H9 (cell line): ENCODE measurements at regions not wholly inside any gene's neighbourhood (a gene's known extent, or its start where the extent isn't known, plus 50 kb on each side); places are given as distances from the start of the nearest gene placed in this dataset.

Experiments
- DNase-seq: peaks from one replicate; pipeline ENCODE4 v3.0.0-alpha.2; 2017
- H2AFZ ChIP-seq: one replicate; pipeline ENCODE4 v1.6.1; 2013; ENCODE audit warnings: mild to moderate bottlenecking, low read length, control low read depth, moderate library complexity
- H2AK5ac ChIP-seq: 2 replicates; pipeline ENCODE4 v1.6.1; 2013; ENCODE audit warnings: low read length, control low read depth, mixed read lengths; ENCODE audit not compliant: insufficient read length
- H2BK120ac ChIP-seq: one replicate; pipeline ENCODE4 v1.6.1; 2013; ENCODE audit warnings: low read depth, mild to moderate bottlenecking, low read length, control low read depth, inconsistent platforms; ENCODE audit not compliant: poor library complexity, severe bottlenecking
- H2BK12ac ChIP-seq: 2 replicates; pipeline ENCODE4 v1.6.1; 2013; ENCODE audit warnings: low read length, control low read depth, mixed read lengths, low read depth; ENCODE audit not compliant: insufficient read length
- H2BK15ac ChIP-seq: 2 replicates; pipeline ENCODE4 v1.6.1; 2013; ENCODE audit warnings: low read depth, low read length, control low read depth
- H2BK20ac ChIP-seq: one replicate; pipeline ENCODE4 v1.6.1; 2013; ENCODE audit warnings: low read depth, mild to moderate bottlenecking, low read length, control low read depth, inconsistent platforms; ENCODE audit not compliant: poor library complexity, severe bottlenecking
- H2BK5ac ChIP-seq: 2 replicates; pipeline ENCODE4 v1.6.1; 2013; ENCODE audit warnings: low read length, control low read depth, mixed read lengths; ENCODE audit not compliant: insufficient read length
- H3K14ac ChIP-seq: 2 replicates; pipeline ENCODE4 v1.6.1; 2013; ENCODE audit warnings: low read length, control low read depth; ENCODE audit not compliant: insufficient read depth
- H3K18ac ChIP-seq: 2 replicates; pipeline ENCODE4 v1.6.1; 2013; ENCODE audit warnings: low read depth, mild to moderate bottlenecking, mixed read lengths, low read length, control low read depth; ENCODE audit not compliant: insufficient read length
- H3K23ac ChIP-seq: 2 replicates; pipeline ENCODE4 v1.6.1; 2013; ENCODE audit warnings: low read length, control low read depth, mixed read lengths, low read depth; ENCODE audit not compliant: insufficient read length
- H3K23me2 ChIP-seq: 2 replicates; pipeline ENCODE4 v1.6.1; 2013; ENCODE audit warnings: low read depth, mild to moderate bottlenecking, mixed read lengths, low read length, control low read depth; ENCODE audit not compliant: insufficient read length, poor library complexity, severe bottlenecking
- H3K27ac ChIP-seq: 2 replicates; pipeline ENCODE4 v1.5.1; 2013; ENCODE audit warnings: low read length, control low read depth, mixed read lengths, low read depth; ENCODE audit not compliant: insufficient read length
- H3K27me3 ChIP-seq: 2 replicates; pipeline ENCODE4 v1.6.1; 2013; ENCODE audit warnings: low read length, control low read depth, inconsistent platforms; ENCODE audit not compliant: insufficient read depth
- H3K4ac ChIP-seq: 2 replicates; pipeline ENCODE4 v1.6.1; 2013; ENCODE audit warnings: low read depth, mild to moderate bottlenecking, control low read depth, inconsistent platforms, low read length, moderate library complexity
- H3K4me1 ChIP-seq: 2 replicates; pipeline ENCODE4 v1.6.1; 2013; ENCODE audit warnings: low read length, control low read depth, inconsistent platforms; ENCODE audit not compliant: insufficient read depth
- H3K4me2 ChIP-seq: 2 replicates; pipeline ENCODE4 v1.6.1; 2013; ENCODE audit warnings: low read length, control low read depth, mixed read lengths; ENCODE audit not compliant: insufficient read length, insufficient read depth
- H3K56ac ChIP-seq: 2 replicates; pipeline ENCODE4 v1.6.1; 2013; ENCODE audit warnings: low read depth, mild to moderate bottlenecking, mixed read lengths, low read length, control low read depth; ENCODE audit not compliant: insufficient read length
- H3K79me1 ChIP-seq: 2 replicates; pipeline ENCODE4 v1.6.1; 2013; ENCODE audit warnings: low read depth, mild to moderate bottlenecking, moderate library complexity, low read length, control low read depth, inconsistent platforms; ENCODE audit not compliant: insufficient read depth, poor library complexity, severe bottlenecking
- H3K79me2 ChIP-seq: 2 replicates; pipeline ENCODE4 v1.6.1; 2013; ENCODE audit warnings: low read length, control low read depth, inconsistent platforms; ENCODE audit not compliant: insufficient read depth
- H3K9ac ChIP-seq: 2 replicates; pipeline ENCODE4 v1.6.1; 2013; ENCODE audit warnings: low read length, control low read depth, mixed read lengths; ENCODE audit not compliant: insufficient read length; ENCODE audit errors: extremely low read depth
- H3K9me3 ChIP-seq: one replicate; pipeline ENCODE4 v1.6.1; 2013; ENCODE audit warnings: low read depth, low read length, inconsistent platforms; ENCODE audit not compliant: control insufficient read depth
- H3T11ph ChIP-seq: one replicate; pipeline ENCODE4 v1.6.1; 2013; ENCODE audit warnings: mild to moderate bottlenecking, low read length, control low read depth, inconsistent platforms
- H4K20me1 ChIP-seq: one replicate; pipeline ENCODE4 v1.6.1; 2013; ENCODE audit not compliant: control insufficient read depth, insufficient read length, insufficient read depth
- H4K5ac ChIP-seq: 2 replicates; pipeline ENCODE4 v1.6.1; 2013; ENCODE audit warnings: low read depth, mild to moderate bottlenecking, mixed read lengths, low read length, control low read depth; ENCODE audit not compliant: insufficient read length
- H4K8ac ChIP-seq: replicated peaks from 2 replicates; pipeline ENCODE4 v1.6.1; 2013; ENCODE audit warnings: low read length, control low read depth, mixed read lengths, low read depth; ENCODE audit not compliant: insufficient read length
- H4K91ac ChIP-seq: 2 replicates; pipeline ENCODE4 v1.6.1; 2013; ENCODE audit warnings: low read depth, mild to moderate bottlenecking, moderate library complexity, mixed read lengths, low read length, control low read depth; ENCODE audit not compliant: insufficient read length
- H3K27ac Mint-ChIP-seq, 3 experiments: 2 replicates in 2 of 3; 3 replicates in 1 of 3; pipeline ENCODE4 v1.8.0; 2020 to 2021; ENCODE audit warnings: mixed read lengths in 3 of 3, mild to moderate bottlenecking in 1 of 3, moderate library complexity in 1 of 3
- H3K27me3 Mint-ChIP-seq: 2 replicates; pipeline ENCODE4 v1.8.0; 2021; ENCODE audit warnings: low read depth, mild to moderate bottlenecking, moderate library complexity, mixed read lengths
- H3K36me3 Mint-ChIP-seq, 3 experiments: 2 replicates in 2 of 3; 3 replicates in 1 of 3; pipeline ENCODE4 v1.8.0; 2020 to 2021; ENCODE audit warnings: low read depth in 3 of 3, mixed read lengths in 3 of 3; ENCODE audit not compliant: insufficient read depth in 1 of 3
- H3K4me1 Mint-ChIP-seq, 2 experiments: 2 replicates each; pipeline ENCODE4 v1.8.0; 2020; ENCODE audit warnings: mixed read lengths in 2 of 2
- H3K4me3 Mint-ChIP-seq, 2 experiments: 2 replicates in 1 of 2; 3 replicates in 1 of 2; pipeline ENCODE4 v1.8.0; 2020 to 2021; ENCODE audit warnings: mild to moderate bottlenecking in 2 of 2, mixed read lengths in 2 of 2, moderate library complexity in 1 of 2
- H3K9me3 Mint-ChIP-seq, 2 experiments: 2 replicates in 1 of 2; 3 replicates in 1 of 2; pipeline ENCODE4 v1.8.0; 2020; ENCODE audit warnings: mild to moderate bottlenecking in 2 of 2, mixed read lengths in 2 of 2, moderate library complexity in 1 of 2
- CTCF ChIP-seq: fragments of 200-600 bp; sonication (generic); conservative IDR thresholded peaks from 3 replicates; pipeline ENCODE4 v1.8.0; 2021; ENCODE audit warnings: antibody characterized with exemption, mild to moderate bottlenecking
- WGBS: extraction: QIAGEN DNeasy Blood & Tissue Kit; methylation state at CpG from one replicate; pipeline ENCODE4 v1.1.7; 2013; ENCODE audit warnings: missing lambda C conversion rate, low lambda C conversion rate, mixed read lengths; ENCODE audit not compliant: insufficient read length; ENCODE audit errors: extremely low coverage; 5-methylcytosine and 5-hydroxymethylcytosine counted together

- H4K8ac ChIP-seq: no peak overlapping the region
- DNase-seq: no peak
- no peak overlapping the region for H4K91ac ChIP-seq
- H2BK12ac ChIP-seq: no peak overlapping the region
- H3K56ac ChIP-seq: no peak overlapping the region
- H3K4me2 ChIP-seq: no peak overlapping the region
- no peaks in the 10 kb centered on the region for H3K79me1 ChIP-seq
- no peak overlapping the region for H3K18ac ChIP-seq
- H2AK5ac ChIP-seq: no peak overlapping the region
- peaks cover 4 to 5% of the 10 kb centered on the region in 2 experiments for H3K4me1 Mint-ChIP-seq
- H2AFZ ChIP-seq: no peak overlapping the region
- no peak overlapping the region for H2BK120ac ChIP-seq
- no peaks in the 10 kb centered on the region for H3K9me3 Mint-ChIP-seq
- no peaks in the 10 kb centered on the region for H4K20me1 ChIP-seq
- no peak overlapping the region for H4K5ac ChIP-seq
- H3K36me3 Mint-ChIP-seq: no peaks in the 10 kb centered on the region
- TF ChIP-seq CTCF: no peak
- no peak overlapping the region for H3K27ac Mint-ChIP-seq
- H3K23ac ChIP-seq: no peak overlapping the region
- no peak overlapping the region for H3K27ac ChIP-seq
- H3K9me3 ChIP-seq: no peaks in the 10 kb centered on the region
- no peak overlapping the region for H3T11ph ChIP-seq
- no peak overlapping the region for H3K14ac ChIP-seq
- H3K9ac ChIP-seq: no peak overlapping the region
- H3K4ac ChIP-seq: no peak overlapping the region
- H3K27me3 Mint-ChIP-seq: peaks cover 4% of the 10 kb centered on the region
- no peak overlapping the region for H2BK20ac ChIP-seq
- no peak overlapping the region for H3K4me3 Mint-ChIP-seq
- no peak overlapping the region for H2BK15ac ChIP-seq
- no peaks in the 10 kb centered on the region for H3K23me2 ChIP-seq
- H2BK5ac ChIP-seq: no peak overlapping the region
- H3K27me3 ChIP-seq: no peaks in the 10 kb centered on the region
- H3K79me2 ChIP-seq: no peaks in the 10 kb centered on the region
- H3K4me1 ChIP-seq: peaks cover 5% of the 10 kb centered on the region; the same call in 1 of the 2 replicates
- WGBS: no CpG with 5 or more reads among the region's 3 CpGs
Observed at GRCh38 chr6:776528-776931, 83.6 kb upstream of the EXOC2 start.
